ENCODE measurements at regions not wholly inside any gene's neighbourhood (a gene's known extent, or its start where the extent isn't known, plus 50 kb on each side); places are given as distances from the start of the nearest gene placed in this dataset.

DNA sequence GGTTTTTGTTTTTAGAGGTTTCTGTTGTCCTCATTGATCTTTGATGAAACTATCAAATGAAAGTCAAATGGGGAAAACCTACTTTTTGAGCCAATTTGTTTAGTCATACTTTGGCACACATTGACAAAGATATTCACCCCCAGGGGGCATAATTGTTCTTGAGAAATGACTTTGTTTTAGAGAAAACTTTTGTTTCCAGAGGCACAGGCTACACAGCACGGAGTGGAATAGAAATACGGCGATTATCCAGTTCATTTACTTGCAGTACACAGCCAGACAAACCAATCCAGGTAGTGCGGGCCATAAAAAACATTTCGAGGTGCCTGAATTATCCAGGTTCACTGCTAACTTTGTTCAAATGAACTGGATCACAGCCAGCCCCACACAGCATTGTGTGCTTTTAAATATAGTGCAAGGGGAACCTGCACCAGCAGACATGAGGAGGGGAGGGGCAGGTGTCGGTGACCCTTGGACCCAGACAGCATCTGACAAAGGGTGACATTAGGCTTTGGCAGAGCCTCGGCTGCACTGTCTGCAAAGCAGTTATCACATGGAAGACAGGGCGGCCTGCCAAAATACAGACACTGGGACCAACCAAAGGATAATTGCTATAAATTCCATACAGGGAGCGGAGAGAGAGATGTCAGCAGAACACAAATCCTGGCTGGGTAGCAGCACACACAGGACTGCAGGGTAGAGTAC is 179.6 kb upstream of the NOCT start:
- TF ChIP-seq POLR2AphosphoS5 (IDR thresholded peaks at IDR 0.05; ENCODE audit: low read depth, low read length) (no peak), FOXP2 (optimal IDR thresholded peaks at IDR 0.05; ENCODE audit: borderline replicate concordance, extremely low read depth, extremely low read length, insufficient read depth) (no peak), SIN3A (IDR thresholded peaks at IDR 0.05; ENCODE audit: borderline replicate concordance, insufficient read depth, low read length) (no peak), TAF1 (IDR thresholded peaks at IDR 0.05; ENCODE audit: borderline replicate concordance, insufficient read depth, low read length) (no peak)
- TF ChIP-seq, protein P1, sequence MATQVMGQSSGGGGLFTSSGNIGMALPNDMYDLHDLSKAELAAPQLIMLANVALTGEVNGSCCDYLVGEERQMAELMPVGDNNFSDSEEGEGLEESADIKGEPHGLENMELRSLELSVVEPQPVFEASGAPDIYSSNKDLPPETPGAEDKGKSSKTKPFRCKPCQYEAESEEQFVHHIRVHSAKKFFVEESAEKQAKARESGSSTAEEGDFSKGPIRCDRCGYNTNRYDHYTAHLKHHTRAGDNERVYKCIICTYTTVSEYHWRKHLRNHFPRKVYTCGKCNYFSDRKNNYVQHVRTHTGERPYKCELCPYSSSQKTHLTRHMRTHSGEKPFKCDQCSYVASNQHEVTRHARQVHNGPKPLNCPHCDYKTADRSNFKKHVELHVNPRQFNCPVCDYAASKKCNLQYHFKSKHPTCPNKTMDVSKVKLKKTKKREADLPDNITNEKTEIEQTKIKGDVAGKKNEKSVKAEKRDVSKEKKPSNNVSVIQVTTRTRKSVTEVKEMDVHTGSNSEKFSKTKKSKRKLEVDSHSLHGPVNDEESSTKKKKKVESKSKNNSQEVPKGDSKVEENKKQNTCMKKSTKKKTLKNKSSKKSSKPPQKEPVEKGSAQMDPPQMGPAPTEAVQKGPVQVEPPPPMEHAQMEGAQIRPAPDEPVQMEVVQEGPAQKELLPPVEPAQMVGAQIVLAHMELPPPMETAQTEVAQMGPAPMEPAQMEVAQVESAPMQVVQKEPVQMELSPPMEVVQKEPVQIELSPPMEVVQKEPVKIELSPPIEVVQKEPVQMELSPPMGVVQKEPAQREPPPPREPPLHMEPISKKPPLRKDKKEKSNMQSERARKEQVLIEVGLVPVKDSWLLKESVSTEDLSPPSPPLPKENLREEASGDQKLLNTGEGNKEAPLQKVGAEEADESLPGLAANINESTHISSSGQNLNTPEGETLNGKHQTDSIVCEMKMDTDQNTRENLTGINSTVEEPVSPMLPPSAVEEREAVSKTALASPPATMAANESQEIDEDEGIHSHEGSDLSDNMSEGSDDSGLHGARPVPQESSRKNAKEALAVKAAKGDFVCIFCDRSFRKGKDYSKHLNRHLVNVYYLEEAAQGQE (IDR thresholded peaks at IDR 0.05; ENCODE audit: insufficient read depth in 1 of 2, low read depth in 2 of 2, low read length in 2 of 2), result no peak

DNA sequence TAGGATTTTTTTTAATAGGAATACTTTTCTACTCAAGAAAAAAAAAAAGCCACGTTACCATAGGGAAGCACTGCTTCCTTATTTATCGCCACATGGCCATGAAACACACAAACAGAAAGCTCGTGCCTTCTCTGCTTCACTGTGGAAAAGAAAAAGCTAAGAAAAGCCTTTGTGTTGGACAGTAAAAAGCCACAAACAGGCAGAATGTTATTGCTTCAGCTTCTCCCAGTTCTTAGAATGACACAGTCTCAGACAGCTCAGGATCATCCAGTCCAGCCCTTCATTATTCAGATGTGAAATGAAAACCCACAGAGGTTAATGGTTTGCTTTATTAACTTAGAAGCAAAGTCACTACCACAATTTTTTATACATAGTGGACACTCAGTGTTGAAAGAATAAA is 181.6 kb upstream of the NOCT start:
- TF ChIP-seq TAF1 (IDR thresholded peaks at IDR 0.05; ENCODE audit: borderline replicate concordance, insufficient read depth, low read length), result no peak
- no peak for TF ChIP-seq POLR2AphosphoS5 (IDR thresholded peaks at IDR 0.05; ENCODE audit: low read depth, low read length)
- no peak for TF ChIP-seq FOXP2 (optimal IDR thresholded peaks at IDR 0.05; ENCODE audit: borderline replicate concordance, extremely low read depth, extremely low read length, insufficient read depth)
- TF ChIP-seq, protein P1 (IDR thresholded peaks at IDR 0.05; ENCODE audit: insufficient read depth in 1 of 2, low read depth in 2 of 2, low read length in 2 of 2), result no peak
- no peak for TF ChIP-seq SIN3A (IDR thresholded peaks at IDR 0.05; ENCODE audit: borderline replicate concordance, insufficient read depth, low read length)

DNA sequence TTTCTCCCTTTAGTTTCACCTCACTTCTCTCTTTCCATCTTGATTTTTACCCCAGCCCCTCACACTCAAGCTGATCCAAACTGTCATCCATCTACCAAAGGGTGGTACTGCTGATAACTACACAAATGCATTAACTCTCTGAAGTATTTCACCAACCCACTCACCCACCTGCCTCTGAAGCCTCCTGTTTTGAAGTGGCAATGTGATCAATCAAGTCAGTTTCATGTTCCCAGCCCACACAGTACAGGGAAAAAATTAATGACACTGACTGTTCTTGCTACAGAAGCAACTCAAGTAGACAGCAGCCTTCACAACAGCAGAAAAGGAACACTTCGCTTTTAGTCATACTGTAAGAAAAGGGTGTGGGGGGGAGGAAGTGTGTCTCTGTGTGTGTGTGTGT is 183.0 kb upstream of the NOCT start:
- TF ChIP-seq SIN3A (IDR thresholded peaks at IDR 0.05; ENCODE audit: borderline replicate concordance, insufficient read depth, low read length), result no peak
- TF ChIP-seq POLR2AphosphoS5 (IDR thresholded peaks at IDR 0.05; ENCODE audit: low read depth, low read length), result no peak
- TF ChIP-seq FOXP2 (optimal IDR thresholded peaks at IDR 0.05; ENCODE audit: borderline replicate concordance, extremely low read depth, extremely low read length, insufficient read depth), result no peak
- TF ChIP-seq TAF1 (IDR thresholded peaks at IDR 0.05; ENCODE audit: borderline replicate concordance, insufficient read depth, low read length), result no peak
- TF ChIP-seq, protein P1 (IDR thresholded peaks at IDR 0.05; ENCODE audit: insufficient read depth in 1 of 2, low read depth in 2 of 2, low read length in 2 of 2), result no peak

DNA sequence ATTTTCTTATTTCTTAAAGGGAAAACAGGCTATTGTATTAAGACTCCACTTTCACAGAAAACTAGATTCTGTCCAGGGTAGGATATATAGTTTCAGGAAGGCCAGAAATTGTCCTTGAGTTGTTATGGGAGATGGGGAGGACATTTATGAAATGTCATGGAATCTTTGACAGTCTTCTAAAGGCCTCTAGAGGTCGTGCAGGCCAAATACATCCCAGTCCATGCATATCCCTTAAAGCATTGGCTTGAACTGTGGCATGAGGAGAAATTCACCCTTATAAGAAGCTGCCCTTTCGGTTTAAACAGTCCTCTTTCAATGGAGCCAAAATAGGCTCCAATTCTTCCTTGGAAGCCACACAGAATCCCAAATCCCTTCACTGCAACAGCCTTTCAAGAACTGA is 183.6 kb upstream of the NOCT start:
- TF ChIP-seq POLR2AphosphoS5 (IDR thresholded peaks at IDR 0.05; ENCODE audit: low read depth, low read length), result no peak
- TF ChIP-seq SIN3A (IDR thresholded peaks at IDR 0.05; ENCODE audit: borderline replicate concordance, insufficient read depth, low read length), result no peak
- TF ChIP-seq, protein P1 (IDR thresholded peaks at IDR 0.05; ENCODE audit: insufficient read depth in 1 of 2, low read depth in 2 of 2, low read length in 2 of 2), result no peak

DNA sequence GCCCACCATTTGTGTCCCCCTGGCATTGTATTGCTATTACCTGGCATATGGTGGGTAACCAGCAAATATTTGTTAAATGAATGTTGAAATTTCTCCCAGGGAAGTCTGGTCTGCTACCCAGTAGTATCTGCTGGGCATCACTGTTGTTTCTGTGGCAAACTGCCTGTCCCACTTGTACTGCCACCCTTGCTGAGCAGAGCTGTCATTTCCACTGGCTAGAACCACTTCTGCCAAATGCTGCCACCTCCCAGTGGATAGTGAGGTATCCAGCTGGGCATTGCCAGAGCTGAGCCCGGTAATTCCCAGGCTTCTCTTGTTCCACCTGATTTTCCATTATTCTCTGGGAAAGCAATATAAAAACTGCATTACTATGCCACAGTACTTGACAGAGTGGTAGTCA is 186.7 kb upstream of the NOCT start:
- TF ChIP-seq, protein P1 (IDR thresholded peaks at IDR 0.05; ENCODE audit: insufficient read depth in 1 of 2, low read depth in 2 of 2, low read length in 2 of 2), result no peak
- TF ChIP-seq FOXP2 (optimal IDR thresholded peaks at IDR 0.05; ENCODE audit: borderline replicate concordance, extremely low read depth, extremely low read length, insufficient read depth) (no peak), POLR2AphosphoS5 (IDR thresholded peaks at IDR 0.05; ENCODE audit: low read depth, low read length) (no peak), SIN3A (IDR thresholded peaks at IDR 0.05; ENCODE audit: borderline replicate concordance, insufficient read depth, low read length) (no peak)

Measured in PFSK-1 (cell line).